Activated CD8-positive, alpha-beta T cell treated with anti-CD3 and anti-CD28 coated beads for 36 hours (primary cell): ENCODE measurements at regions not wholly inside any gene's neighbourhood (a gene's known extent, or its start where the extent isn't known, plus 50 kb on each side); places are given as distances from the start of the nearest gene placed in this dataset.

Experiments used
- ATAC-seq: fragments of 200-7000 bp; cut with Tn5 transposase; one replicate; pipeline ENCODE4 v1.10.0; 2021; ENCODE audit warnings: mild to moderate bottlenecking, moderate library complexity
- CTCF ChIA-PET: fragments of 350-600 bp; sonication (Branson Sonifier 250); formaldehyde crosslinking; loops from one replicate; lab custom pipeline; 2021; ENCODE audit warnings: antibody characterized with exemption; lab: Charles Lee
- POLR2A ChIA-PET: fragments of 350-600 bp; sonication (Branson Sonifier 250); formaldehyde crosslinking; loops from one replicate; lab custom pipeline; 2021; ENCODE audit warnings: antibody characterized with exemption; lab: Charles Lee
- DNase-seq: peaks from one replicate; pipeline ENCODE4 v3.0.0-alpha.2; 2020
- H3K27ac Mint-ChIP-seq: one replicate; pipeline ENCODE4 v1.8.0; 2021; ENCODE audit warnings: mild to moderate bottlenecking, mixed read lengths
- H3K27me3 Mint-ChIP-seq: one replicate; pipeline ENCODE4 v1.8.0; 2021; ENCODE audit warnings: mixed read lengths
- H3K36me3 Mint-ChIP-seq: one replicate; pipeline ENCODE4 v1.8.0; 2021; ENCODE audit warnings: low read depth, mixed read lengths
- H3K4me1 Mint-ChIP-seq: one replicate; pipeline ENCODE4 v1.8.0; 2021; ENCODE audit warnings: low read depth, mixed read lengths
- H3K4me3 Mint-ChIP-seq: one replicate; pipeline ENCODE4 v1.8.0; 2021; ENCODE audit warnings: mild to moderate bottlenecking, moderate library complexity, mixed read lengths
- H3K9me3 Mint-ChIP-seq: one replicate; pipeline ENCODE4 v1.8.0; 2021; ENCODE audit warnings: mixed read lengths
- CTCF ChIP-seq: fragments of 200-600 bp; IDR thresholded peaks from one replicate; pipeline ENCODE4 v1.8.0; 2022; ENCODE audit warnings: antibody characterized with exemption, mild to moderate bottlenecking
- intact Hi-C: fragments of 100-400 bp; cut with micrococcal nuclease; formaldehyde crosslinking; loops from one replicate; pipeline ENCODE4 v1.10.0; 2022

GRCh38 chr3:23657647-23658046, 148.1 kb upstream of the UBE2E1 start:
- POLR2A ChIA-PET, result no interaction called here
- Mint-ChIP-seq H3K27ac (no peak overlapping the region), H3K4me3 (no peak overlapping the region), H3K4me1 (peaks cover 8% of the 10 kb centered on the region), H3K36me3 (peaks cover 2% of the 10 kb centered on the region), H3K9me3 (peaks cover 5% of the 10 kb centered on the region), H3K27me3 (peaks cover 3% of the 10 kb centered on the region)
- DNase-seq, result no peak
- intact Hi-C loops, result no loop called here
- no peak for TF ChIP-seq CTCF
- no peak for ATAC-seq
- CTCF ChIA-PET, result interaction anchor here (1.1 kb wide), 1 partner anchor 53 kb away, joined by 3 read pairs; no protein-coding TSS in a partner anchor

DNA sequence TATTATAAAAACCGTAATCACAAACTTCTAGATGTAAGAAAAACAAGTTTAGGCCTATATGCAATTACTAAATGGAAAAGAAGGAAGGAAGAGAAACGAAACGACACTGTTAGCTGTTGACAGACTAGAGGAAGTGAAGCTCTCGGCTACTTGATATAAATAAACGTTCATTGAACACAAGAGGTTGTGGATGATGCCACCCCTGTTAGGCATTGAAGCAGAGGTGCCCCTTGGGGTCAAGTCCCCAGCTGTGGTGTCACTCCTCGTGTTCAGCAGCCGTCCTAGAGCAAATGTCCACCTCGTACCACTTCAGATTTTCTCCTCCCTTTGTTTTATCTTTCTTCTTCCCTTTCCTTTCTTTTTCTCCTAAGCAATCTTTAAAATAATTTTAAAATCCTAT, 146.5 kb upstream of the UBE2E1 start:
- ChIA-PET POLR2A (interaction anchor here (1.4 kb wide), 1 partner anchor 12 kb away, joined by 3 read pairs; no protein-coding TSS in a partner anchor), CTCF (interaction anchor here (1.3 kb wide), 1 partner anchor 229 kb away, joined by 3 read pairs; no protein-coding TSS in a partner anchor)
- DNase-seq, result no peak
- no peak for ATAC-seq
- H3K27ac Mint-ChIP-seq, result no peak overlapping the region
- no peak overlapping the region for H3K4me3 Mint-ChIP-seq
- peaks cover 5% of the 10 kb centered on the region for H3K9me3 Mint-ChIP-seq
- no peak for TF ChIP-seq CTCF
- H3K27me3 Mint-ChIP-seq, result peaks cover 3% of the 10 kb centered on the region
- intact Hi-C loops, result no loop called here
- H3K4me1 Mint-ChIP-seq, result no peaks in the 10 kb centered on the region
- H3K36me3 Mint-ChIP-seq, result peaks cover 2% of the 10 kb centered on the region

DNA sequence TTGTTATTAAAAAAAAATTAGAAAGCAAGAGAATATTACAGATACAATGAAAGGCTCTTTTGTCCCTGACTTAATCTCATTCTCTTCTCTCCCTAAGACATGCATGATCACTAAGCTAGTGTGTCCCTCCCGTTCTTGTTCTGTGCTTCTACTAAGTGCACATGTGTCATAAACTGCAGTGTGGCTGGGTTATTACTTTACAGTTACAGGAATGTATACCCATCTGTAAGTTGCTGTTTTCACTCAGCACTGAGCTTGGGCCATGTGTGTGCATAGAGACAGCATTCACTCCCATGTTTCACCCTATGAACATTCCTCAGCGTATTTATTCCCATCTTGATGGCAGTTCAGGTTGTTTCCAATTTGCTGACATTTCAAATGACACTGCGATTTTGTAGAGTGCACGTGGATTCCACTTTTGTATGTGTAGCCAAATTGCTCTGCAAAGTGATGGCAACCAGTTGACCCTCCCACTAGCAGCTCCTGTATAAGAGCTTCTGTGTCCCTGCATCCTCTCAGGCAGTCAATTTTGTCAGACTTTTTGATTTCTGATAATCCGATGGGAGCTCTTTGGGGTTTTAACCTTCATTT, 145.8 kb upstream of the UBE2E1 start:
- H3K27me3 Mint-ChIP-seq, result peaks cover 3% of the 10 kb centered on the region
- intact Hi-C loops, result no loop called here
- H3K9me3 Mint-ChIP-seq, result peaks cover 5% of the 10 kb centered on the region
- ATAC-seq (no peak), DNase-seq (no peak)
- ChIA-PET POLR2A (no interaction called here), CTCF (no interaction called here)
- no peak overlapping the region for H3K27ac Mint-ChIP-seq
- no peak for TF ChIP-seq CTCF
- no peak overlapping the region for H3K4me3 Mint-ChIP-seq
- peaks cover 2% of the 10 kb centered on the region for H3K36me3 Mint-ChIP-seq
- H3K4me1 Mint-ChIP-seq, result no peaks in the 10 kb centered on the region

- POLR2A ChIA-PET, result no interaction called here
- no peaks in the 10 kb centered on the region for H3K27me3 Mint-ChIP-seq
- no peak overlapping the region for H3K4me3 Mint-ChIP-seq
- no peak overlapping the region for H3K27ac Mint-ChIP-seq
- ATAC-seq (no peak), DNase-seq (no peak)
- H3K36me3 Mint-ChIP-seq, result no peaks in the 10 kb centered on the region
- CTCF ChIA-PET, result no interaction called here
- no peaks in the 10 kb centered on the region for H3K4me1 Mint-ChIP-seq
- H3K9me3 Mint-ChIP-seq, result no peaks in the 10 kb centered on the region
- no peak for TF ChIP-seq CTCF
- intact Hi-C loops, result no loop called here
These were observed 143.6 kb upstream of the UBE2E1 start for GRCh38 chr3:23662079-23662617.

DNA sequence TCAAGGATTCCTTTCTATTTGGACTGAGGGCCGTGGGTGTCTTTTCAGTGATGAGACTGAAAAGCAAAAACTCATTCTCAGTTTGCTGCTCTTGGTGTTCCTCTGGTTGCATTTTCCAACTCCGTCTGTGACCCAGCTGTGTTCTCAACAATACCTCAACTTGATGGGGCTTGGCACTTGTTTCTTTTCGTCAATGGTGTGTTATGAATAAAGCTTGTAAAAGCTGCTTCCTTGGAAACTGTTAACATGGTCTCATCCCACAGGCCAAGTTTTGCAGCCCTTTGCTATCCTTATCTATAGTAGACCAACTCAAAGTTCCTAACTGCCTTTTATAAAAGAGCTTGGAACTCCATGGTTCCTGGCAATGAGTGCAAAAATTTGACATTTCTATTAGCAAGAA, 142.5 kb upstream of the UBE2E1 start:
- no peak for TF ChIP-seq CTCF
- Mint-ChIP-seq H3K36me3 (no peaks in the 10 kb centered on the region), H3K4me3 (no peak overlapping the region), H3K27me3 (no peaks in the 10 kb centered on the region), H3K9me3 (no peaks in the 10 kb centered on the region), H3K4me1 (no peaks in the 10 kb centered on the region), H3K27ac (no peak overlapping the region)
- DNase-seq, result no peak
- CTCF ChIA-PET, result interaction anchor here (0.6 kb wide), 1 partner anchor 117 kb away, joined by 3 read pairs; no protein-coding TSS in a partner anchor
- intact Hi-C loops, result no loop called here
- ATAC-seq, result no peak
- POLR2A ChIA-PET, result interaction anchor here (0.5 kb wide), 1 partner anchor 555 kb away, joined by 3 read pairs; no protein-coding TSS in a partner anchor
